ENCODE measurements at regions not wholly inside any gene's neighbourhood (a gene's known extent, or its start where the extent isn't known, plus 50 kb on each side); places are given as distances from the start of the nearest gene placed in this dataset.

DNA sequence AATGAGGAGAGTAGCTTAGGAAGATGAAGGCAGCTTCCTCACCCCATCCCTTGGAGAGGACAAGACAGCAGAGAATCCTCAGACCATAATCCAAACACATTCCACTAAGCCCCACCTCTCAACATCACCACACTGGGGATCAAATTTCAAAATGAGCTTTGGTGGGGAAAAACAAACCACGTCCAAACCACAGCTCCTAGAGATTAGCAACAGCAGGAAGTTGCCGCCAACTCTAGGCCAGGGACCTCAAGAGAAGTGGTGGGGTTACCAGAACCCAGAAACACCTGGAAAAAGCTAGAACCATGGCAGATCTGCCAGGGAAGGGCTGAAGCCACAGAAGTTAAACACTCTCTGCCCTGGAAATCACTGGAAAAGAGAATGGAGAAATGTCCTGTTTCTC, 571.6 kb downstream of the HS3ST4 start:
- intact Hi-C loops (cut with DNase I): no loop called here
- DNase-seq (ENCODE audit: extremely low spot score in 2 of 2): no peak
- no peak for TF ChIP-seq POLR2A (IDR thresholded peaks at IDR 0.05)

GRCh38 chr16:26267641-26268040, 575.9 kb downstream of the HS3ST4 start:
- H3K9me3 ChIP-seq: no peaks in the 10 kb centered on the region
- no peak for TF ChIP-seq CTCF (IDR thresholded peaks at IDR 0.05)
- no peak for TF ChIP-seq POLR2A (IDR thresholded peaks at IDR 0.05)
- TF ChIP-seq POLR2AphosphoS5 (IDR thresholded peaks at IDR 0.05; ENCODE audit: insufficient read depth in 1 of 2, low read depth in 1 of 2): no peak
- intact Hi-C loops (cut with DNase I): no loop called here
- DNase-seq (ENCODE audit: extremely low spot score in 2 of 2): no peak
- H3K36me3 ChIP-seq: no peaks in the 10 kb centered on the region
- H3K4me1 ChIP-seq: no peaks in the 10 kb centered on the region
- no peak overlapping the region for H3K4me3 ChIP-seq
- no peaks in the 10 kb centered on the region for H3K27me3 ChIP-seq
- H3K27ac ChIP-seq: no peak overlapping the region

More for the DNA sequence above, 571.6 kb downstream of the HS3ST4 start:
- H3K27ac ChIP-seq: no peak overlapping the region
- H3K36me3 ChIP-seq: no peaks in the 10 kb centered on the region
- H3K4me1 ChIP-seq: no peaks in the 10 kb centered on the region
- H3K9me3 ChIP-seq: no peaks in the 10 kb centered on the region
- no peak overlapping the region for H3K4me3 ChIP-seq
- H3K27me3 ChIP-seq: no peaks in the 10 kb centered on the region

GRCh38 chr16:26269673-26270072, 577.9 kb downstream of the HS3ST4 start:
- no peak for TF ChIP-seq POLR2AphosphoS5 (IDR thresholded peaks at IDR 0.05; ENCODE audit: insufficient read depth in 1 of 2, low read depth in 1 of 2)
- no peak for TF ChIP-seq CTCF (IDR thresholded peaks at IDR 0.05)
- no peak for TF ChIP-seq POLR2A (IDR thresholded peaks at IDR 0.05)
- H3K36me3 ChIP-seq: no peaks in the 10 kb centered on the region

GRCh38 chr16:26273607-26274006, 581.8 kb downstream of the HS3ST4 start:
- intact Hi-C loops (cut with DNase I): no loop called here
- DNase-seq (ENCODE audit: extremely low spot score in 2 of 2): no peak
- Histone ChIP-seq H3K36me3 (no peaks in the 10 kb centered on the region), H3K27me3 (no peaks in the 10 kb centered on the region), H3K4me1 (no peaks in the 10 kb centered on the region), H3K4me3 (no peak overlapping the region), H3K9me3 (no peaks in the 10 kb centered on the region), H3K27ac (no peak overlapping the region)
- TF ChIP-seq POLR2AphosphoS5 (IDR thresholded peaks at IDR 0.05; ENCODE audit: insufficient read depth in 1 of 2, low read depth in 1 of 2): no peak
- TF ChIP-seq POLR2A (IDR thresholded peaks at IDR 0.05): no peak
- TF ChIP-seq CTCF (IDR thresholded peaks at IDR 0.05): no peak

More at GRCh38 chr16:26269673-26270072, 577.9 kb downstream of the HS3ST4 start:
- Histone ChIP-seq H3K27me3 (no peaks in the 10 kb centered on the region), H3K9me3 (no peaks in the 10 kb centered on the region), H3K4me3 (no peak overlapping the region), H3K27ac (no peak overlapping the region), H3K4me1 (no peaks in the 10 kb centered on the region)
- DNase-seq (ENCODE audit: extremely low spot score in 2 of 2): no peak
- intact Hi-C loops (cut with DNase I): no loop called here

DNA sequence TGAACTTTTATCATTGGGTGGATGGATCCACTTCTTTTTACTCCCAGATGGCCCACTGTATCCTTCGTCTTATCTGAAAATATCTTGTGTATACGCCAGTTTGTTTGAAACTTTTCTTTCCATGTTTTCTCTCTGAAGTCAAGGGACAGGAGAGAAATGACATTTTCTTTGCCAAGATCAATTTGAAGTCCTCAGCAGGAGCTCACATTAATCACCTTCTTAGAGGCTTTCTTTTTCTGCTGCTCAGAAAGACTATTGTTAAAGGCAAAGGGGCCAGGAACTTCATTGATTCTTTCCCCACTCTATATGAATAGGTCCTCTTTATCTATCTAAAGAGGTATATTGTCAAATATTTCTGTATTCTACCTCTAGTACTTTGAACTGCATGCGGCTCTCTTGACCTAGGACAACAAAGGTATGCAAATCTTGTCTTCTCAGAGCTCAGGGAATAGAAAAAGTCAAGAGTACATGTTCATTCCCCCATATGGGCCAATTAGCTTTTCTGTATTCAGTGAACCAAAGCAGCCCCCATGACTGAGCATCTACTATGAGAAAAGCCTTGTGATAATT, 583.3 kb downstream of the HS3ST4 start:
- Histone ChIP-seq H3K27me3 (no peaks in the 10 kb centered on the region), H3K4me3 (no peak overlapping the region), H3K4me1 (no peaks in the 10 kb centered on the region), H3K36me3 (no peaks in the 10 kb centered on the region), H3K9me3 (no peaks in the 10 kb centered on the region), H3K27ac (no peak overlapping the region)
- intact Hi-C loops (cut with DNase I): no loop called here
- TF ChIP-seq POLR2AphosphoS5 (IDR thresholded peaks at IDR 0.05; ENCODE audit: insufficient read depth in 1 of 2, low read depth in 1 of 2) (no peak), POLR2A (IDR thresholded peaks at IDR 0.05) (no peak), CTCF (IDR thresholded peaks at IDR 0.05) (no peak)
- DNase-seq (ENCODE audit: extremely low spot score in 2 of 2): no peak

Measured in vagina (tissue), 2 donors.